Motor neuron (in vitro differentiated cells): ENCODE measurements at regions not wholly inside any gene's neighbourhood (a gene's known extent, or its start where the extent isn't known, plus 50 kb on each side); places are given as distances from the start of the nearest gene placed in this dataset.
A peak's percentile ranks its signal among the peaks of the same experiment; 100 is the strongest.

ENCODE experiments used
- ATAC-seq, 8 experiments: fragments of 200-7000 bp; cut with Tn5 transposase; replicated peaks in 6 of 8; 2 replicates each; pipeline ENCODE4 v1.8.0; 2021; ENCODE audit warnings: mild to moderate bottlenecking in 8 of 8, moderate library complexity in 8 of 8
- H3K27ac ChIP-seq, 2 donors: fragments of 250-450 bp; sonication (Bioruptor Pico); 2 replicates each; pipeline ENCODE4 v1.9.0; 2021; ENCODE audit warnings: antibody characterized with exemption in 2 of 2, mild to moderate bottlenecking in 2 of 2, moderate library complexity in 1 of 2
- H3K4me1 ChIP-seq, 2 donors: fragments of 250-450 bp; sonication (Bioruptor Pico); replicated peaks in 1 of 2; 2 replicates each; pipeline ENCODE4 v1.6.1; 2021; ENCODE audit warnings: antibody characterized with exemption in 2 of 2, mild to moderate bottlenecking in 2 of 2, moderate library complexity in 1 of 2
- H3K4me3 ChIP-seq, 5 donors: fragments of 250-450 bp; sonication (Bioruptor Pico); 2 replicates each; pipeline ENCODE4 v1.9.0; 2021; ENCODE audit warnings: antibody characterized with exemption in 5 of 5, mild to moderate bottlenecking in 5 of 5, moderate library complexity in 4 of 5
- WGBS, 10 experiments: fragments of 450-650 bp; shearing (Covaris generic); methylation state at CpG; one replicate each; pipeline ENCODE4 v1.0.0; 2022; 5-methylcytosine and 5-hydroxymethylcytosine counted together
- in situ Hi-C, 9 experiments: fragments of 400-800 bp; cut with MboI; loops; one replicate each; pipeline ENCODE4 v1.15.0; 2021; ENCODE audit warnings: low sequenced_read_pairs in 9 of 9, low pct_unique_long_range_greater_than_20kb in 2 of 9; ENCODE audit not compliant: unreplicated experiment in 9 of 9

GRCh38 chr18:47420130-47420529 is 168.7 kb upstream of the SKOR2 start:
- ATAC-seq: no peak
- in situ Hi-C loops: no loop called here
- 17 to 86% (median 63%) methylated on average over 1 to 4 of the region's 4 CpGs; no CpG with 5 or more reads in 3 of the 10 experiments for WGBS, 10 experiments
- Histone ChIP-seq H3K4me3 (no peak overlapping the region), H3K27ac (no peak overlapping the region), H3K4me1 (no peaks in the 10 kb centered on the region)

- 0 to 80% (median 58%) methylated on average over 1 to 3 of the region's 3 CpGs for WGBS, 10 experiments
- Histone ChIP-seq H3K4me3 (no peak overlapping the region), H3K4me1 (no peaks in the 10 kb centered on the region), H3K27ac (no peak overlapping the region)
- ATAC-seq: peak in 3 of 8 experiments; percentile 33 to 78 (median 73)
- in situ Hi-C loops: no loop called here
These were observed 167.3 kb upstream of the SKOR2 start for GRCh38 chr18:47418746-47419145.

- ATAC-seq: peak in 2 of 8 experiments; percentile 48 to 55
- no peak overlapping the region for H3K27ac ChIP-seq
- no peaks in the 10 kb centered on the region for H3K4me1 ChIP-seq
- H3K4me3 ChIP-seq: no peak overlapping the region
- WGBS, 10 experiments: 0 to 100% (median 45%) methylated on average over 1 to 2 of the region's 2 CpGs; no CpG with 5 or more reads in 4 of the 10 experiments
- in situ Hi-C loops: no loop called here
These were observed 166.3 kb upstream of the SKOR2 start for GRCh38 chr18:47417807-47418206.

- in situ Hi-C loops: no loop called here
- Histone ChIP-seq H3K4me1 (no peaks in the 10 kb centered on the region), H3K4me3 (no peak overlapping the region), H3K27ac (no peak overlapping the region)
- no peak for ATAC-seq
- 0 to 38% (median 13%) methylated on average over 1 to 3 of the region's 4 CpGs; no CpG with 5 or more reads in 2 of the 10 experiments for WGBS, 10 experiments
These were observed 164.4 kb upstream of the SKOR2 start for GRCh38 chr18:47415881-47416280.

- no peak overlapping the region for H3K4me3 ChIP-seq
- no peaks in the 10 kb centered on the region for H3K4me1 ChIP-seq
- ATAC-seq: peak in 3 of 8 experiments; percentile 3 to 88 (median 40)
- 0 to 100% (median 60%) methylated on average over 1 of the region's 2 CpGs; no CpG with 5 or more reads in 5 of the 10 experiments for WGBS, 10 experiments
- H3K27ac ChIP-seq: no peak overlapping the region
- in situ Hi-C loops: no loop called here
These were observed 161.9 kb upstream of the SKOR2 start for GRCh38 chr18:47413327-47413726.

GRCh38 chr18:47412924-47413323 is 161.5 kb upstream of the SKOR2 start:
- Histone ChIP-seq H3K27ac (no peak overlapping the region), H3K4me1 (no peaks in the 10 kb centered on the region), H3K4me3 (no peak overlapping the region)
- WGBS, 10 experiments: 0 to 60% (median 39%) methylated on average over 1 of the region's 1 CpG; no CpG with 5 or more reads in 6 of the 10 experiments
- in situ Hi-C loops: no loop called here
- ATAC-seq: peak in 3 of 8 experiments; percentile 31 to 87 (median 45)

GRCh38 chr18:47411159-47411558 is 159.7 kb upstream of the SKOR2 start:
- no peaks in the 10 kb centered on the region for H3K4me1 ChIP-seq

GRCh38 chr18:47410139-47410538 is 158.7 kb upstream of the SKOR2 start:
- Histone ChIP-seq H3K4me1 (no peaks in the 10 kb centered on the region), H3K4me3 (no peak overlapping the region), H3K27ac (no peak overlapping the region)
- WGBS, 10 experiments: 0 to 97% (median 45%) methylated on average over 1 to 4 of the region's 6 CpGs; no CpG with 5 or more reads in 2 of the 10 experiments
- ATAC-seq: no peak
- in situ Hi-C loops: no loop called here

More at GRCh38 chr18:47411159-47411558, 159.7 kb upstream of the SKOR2 start:
- Histone ChIP-seq H3K27ac (no peak overlapping the region), H3K4me3 (no peak overlapping the region)
- WGBS, 10 experiments: 50 to 71% (median 60%) methylated on average over 1 of the region's 1 CpG; no CpG with 5 or more reads in 7 of the 10 experiments
- no peak for ATAC-seq
- in situ Hi-C loops: no loop called here

GRCh38 chr18:47409519-47409918 is 158.1 kb upstream of the SKOR2 start:
- Histone ChIP-seq H3K27ac (no peak overlapping the region), H3K4me3 (no peak overlapping the region), H3K4me1 (no peaks in the 10 kb centered on the region)
- WGBS, 10 experiments: 32 to 100% (median 80%) methylated on average over 1 to 6 of the region's 7 CpGs; no CpG with 5 or more reads in 3 of the 10 experiments
- ATAC-seq: no peak
- in situ Hi-C loops: no loop called here

- Histone ChIP-seq H3K4me1 (peaks cover 12 to 13% of the 10 kb centered on the region in 2 donors), H3K27ac (no peak overlapping the region), H3K4me3 (no peak overlapping the region)
- WGBS, 10 experiments: 38 to 100% (median 96%) methylated on average over 1 to 2 of the region's 2 CpGs; no CpG with 5 or more reads in 4 of the 10 experiments
- in situ Hi-C loops: no loop called here
- ATAC-seq: no peak
These were observed 156.3 kb upstream of the SKOR2 start for GRCh38 chr18:47407736-47408135.

GRCh38 chr18:47404845-47405244 is 153.4 kb upstream of the SKOR2 start:
- peaks cover 12 to 13% of the 10 kb centered on the region in 2 donors for H3K4me1 ChIP-seq
- WGBS, 10 experiments: 67% methylated on average over 1 to 2 of the region's 3 CpGs; no CpG with 5 or more reads in 8 of the 10 experiments
- no peak overlapping the region for H3K27ac ChIP-seq
- ATAC-seq: no peak
- in situ Hi-C loops: no loop called here
- no peak overlapping the region for H3K4me3 ChIP-seq

- WGBS, 10 experiments: 20 to 100% (median 78%) methylated on average over 1 to 2 of the region's 3 CpGs; no CpG with 5 or more reads in 4 of the 10 experiments
- peaks cover 12 to 13% of the 10 kb centered on the region in 2 donors for H3K4me1 ChIP-seq
- H3K4me3 ChIP-seq: no peak overlapping the region
- no peak overlapping the region for H3K27ac ChIP-seq
- ATAC-seq: no peak
- in situ Hi-C loops: no loop called here
These were observed 152.5 kb upstream of the SKOR2 start for GRCh38 chr18:47403949-47404348.

- Histone ChIP-seq H3K4me3 (no peak overlapping the region), H3K27ac (no peak overlapping the region), H3K4me1 (peaks cover 12 to 13% of the 10 kb centered on the region in 2 donors)
- in situ Hi-C loops: no loop called here
- peak in 5 of 8 experiments; percentile 30 to 74 (median 54) for ATAC-seq
- WGBS, 10 experiments: 40 to 73% (median 53%) methylated on average over 2 to 7 of the region's 8 CpGs; no CpG with 5 or more reads in 1 of the 10 experiments
These were observed 151.9 kb upstream of the SKOR2 start for GRCh38 chr18:47403317-47403716.

- no peak overlapping the region for H3K4me3 ChIP-seq
- ATAC-seq: no peak
- in situ Hi-C loops: loop anchor here in 1 of 9 experiments (25.0 kb wide), 1 partner anchor 188 kb away; no protein-coding TSS in a partner anchor
- H3K27ac ChIP-seq: no peak overlapping the region
- 33 to 100% methylated on average over 1 of the region's 1 CpG; no CpG with 5 or more reads in 8 of the 10 experiments for WGBS, 10 experiments
- H3K4me1 ChIP-seq: peaks cover 12 to 13% of the 10 kb centered on the region in 2 donors
These were observed 148.0 kb upstream of the SKOR2 start for GRCh38 chr18:47399475-47399874.
